Amniotic epithelial cell (primary cell): ENCODE measurements at regions not wholly inside any gene's neighbourhood (a gene's known extent, or its start where the extent isn't known, plus 50 kb on each side); places are given as distances from the start of the nearest gene placed in this dataset.

Experiments used
- DNase-seq: peaks from one replicate; pipeline ENCODE4 v3.0.0-alpha.2; 2010; ENCODE audit warnings: low read depth

- no peak for DNase-seq
Observed at GRCh38 chrX:132568291-132568690, 79.5 kb upstream of the MBNL3 start.

DNA sequence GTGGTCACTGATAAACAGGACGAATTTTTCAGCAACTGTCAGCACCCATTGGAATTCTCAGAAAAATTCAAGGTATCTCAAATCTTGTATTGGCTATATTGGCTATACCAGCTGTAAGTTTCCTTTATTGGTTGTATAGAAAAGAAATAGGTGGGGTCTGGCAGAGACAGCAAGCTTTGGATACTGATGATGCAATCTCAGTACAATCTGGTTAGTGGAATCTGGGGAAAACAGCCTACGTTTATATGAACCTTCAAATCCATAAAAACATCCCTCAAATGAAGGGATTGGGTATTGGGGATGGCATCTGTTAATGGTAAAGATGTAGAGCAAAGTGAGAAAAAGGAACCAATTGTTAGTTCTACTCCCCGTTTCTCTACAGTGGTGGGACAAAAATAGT lies 76.4 kb upstream of the MBNL3 start:
- no peak for DNase-seq

DNA sequence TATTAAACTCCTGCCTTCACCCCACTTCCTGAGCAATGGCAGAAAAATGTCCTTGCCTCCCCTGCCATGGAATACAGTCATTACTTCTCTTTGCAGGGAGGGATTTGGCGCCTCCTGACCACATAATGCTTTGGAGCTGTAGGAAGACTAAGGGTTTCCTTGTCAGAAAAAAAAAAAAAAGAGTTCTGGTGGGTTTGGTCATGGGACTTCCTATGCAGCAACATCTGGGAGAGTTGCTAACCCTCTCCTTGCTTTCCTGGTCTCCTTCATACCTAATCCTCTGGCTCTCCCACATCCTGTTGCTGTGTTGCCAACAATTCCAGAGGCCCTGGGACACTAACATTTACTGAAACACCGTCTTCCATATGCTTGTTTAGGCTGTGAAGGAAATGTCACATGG lies 75.1 kb upstream of the MBNL3 start:
- DNase-seq = peak; percentile 67

- DNase-seq = no peak
Observed at GRCh38 chrX:132561974-132562373, 73.1 kb upstream of the MBNL3 start.

DNA sequence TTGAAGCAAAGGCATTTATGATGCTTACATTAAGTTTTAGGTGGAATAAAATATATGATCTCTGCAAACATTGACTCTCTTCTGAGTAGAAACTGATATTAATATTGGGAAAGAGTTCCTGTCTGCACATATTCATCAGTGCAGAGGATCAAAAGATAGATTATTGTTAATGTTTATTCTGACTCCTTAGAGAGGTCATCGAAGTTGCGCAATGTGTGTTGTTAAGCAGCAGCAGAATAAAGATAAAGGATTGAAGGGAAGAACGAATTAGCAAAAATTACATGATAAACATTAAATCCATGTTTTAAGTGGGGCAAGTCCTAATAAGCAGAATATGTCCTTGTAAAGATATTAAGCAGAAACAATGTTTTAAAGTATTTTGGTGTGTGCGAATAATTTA lies 72.6 kb upstream of the MBNL3 start:
- DNase-seq = peak; percentile 11

- no peak for DNase-seq
Observed at GRCh38 chrX:132559101-132559500, 70.3 kb upstream of the MBNL3 start.

- no peak for DNase-seq
Observed at GRCh38 chrX:132539611-132540010, 50.8 kb upstream of the MBNL3 start.
